ENCODE measurements at regions not wholly inside any gene's neighbourhood (a gene's known extent, or its start where the extent isn't known, plus 50 kb on each side); places are given as distances from the start of the nearest gene placed in this dataset.

DNA sequence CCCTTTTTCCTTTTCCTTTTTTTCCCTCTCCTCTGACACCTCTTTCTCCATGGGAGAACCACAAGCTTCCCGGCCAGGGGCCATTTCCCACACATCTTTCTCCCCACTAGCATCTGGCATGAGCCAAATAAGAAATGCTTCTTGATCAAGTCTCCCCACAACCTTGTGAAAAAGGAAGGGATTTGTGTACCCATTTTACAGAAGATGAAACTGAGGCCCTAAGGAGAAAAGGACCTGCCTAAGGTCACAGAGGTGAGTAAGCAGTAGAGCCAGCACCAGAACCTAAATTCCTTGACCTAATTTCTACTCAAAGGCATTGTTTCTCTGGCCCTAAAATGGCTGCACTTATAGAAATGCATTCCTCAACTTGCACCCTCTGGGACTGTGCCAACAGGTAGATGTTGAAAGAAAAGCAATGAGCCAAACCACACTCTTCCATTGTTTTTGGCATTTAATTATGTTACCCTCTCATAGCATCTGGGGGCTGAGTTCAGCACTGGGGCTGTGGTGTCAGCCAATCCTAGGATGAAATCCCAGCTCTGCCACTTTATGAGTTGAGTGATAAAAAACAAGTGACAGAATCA is 81.7 kb upstream of the TLE3 start:
- Histone ChIP-seq H3K36me3 (ENCODE audit: control insufficient read depth in 2 of 4, insufficient read depth in 4 of 4, low read length in 3 of 4) (no peaks in the 10 kb centered on the region), H3K18ac (ENCODE audit: extremely low read depth, low read length) (no peak overlapping the region), H3K4me2 (ENCODE audit: insufficient read depth in 1 of 2, low read depth in 2 of 2, low read length in 2 of 2) (no peak overlapping the region), H3K79me1 (ENCODE audit: low read depth, low read length) (no peaks in the 10 kb centered on the region), H2AK5ac (ENCODE audit: low read depth, low read length) (no peak overlapping the region), H3K14ac (ENCODE audit: insufficient read length) (no peak overlapping the region), H3K79me2 (ENCODE audit: control insufficient read depth in 1 of 2, insufficient read depth in 2 of 2, low read length in 2 of 2) (no peaks in the 10 kb centered on the region), H4K91ac (replicated peaks; ENCODE audit: insufficient read length, low read length) (no peak overlapping the region), H4K20me1 (replicated peaks in 1 of 2; ENCODE audit: control insufficient read depth in 1 of 2, insufficient read depth in 2 of 2, low read length in 2 of 2) (no peaks in the 10 kb centered on the region), H3K4me1 (replicated peaks in 1 of 4; ENCODE audit: control insufficient read depth in 3 of 4, insufficient read depth in 4 of 4, low read length in 3 of 4) (peaks cover 0 to 4% (median 2%) of the 10 kb centered on the region in 4 experiments; a peak in 3 of 7 replicates), H3K27me3 (replicated peaks in 1 of 4; ENCODE audit: control insufficient read depth in 3 of 4, extremely low read depth in 1 of 4, insufficient read depth in 3 of 4, low read length in 3 of 4) (no peaks in the 10 kb centered on the region), H2BK5ac (ENCODE audit: low read depth, low read length) (no peak overlapping the region), H3K56ac (replicated peaks; ENCODE audit: insufficient read length, low read depth, low read length) (no peak overlapping the region), H3K4ac (replicated peaks; ENCODE audit: insufficient read length, low read depth, low read length) (no peak overlapping the region), H3K4me3 (ENCODE audit: extremely low read depth in 1 of 4, insufficient read depth in 2 of 4, low read depth in 3 of 4, low read length in 4 of 4) (no peak overlapping the region), H3K9ac (replicated peaks in 1 of 4; ENCODE audit: extremely low read depth in 1 of 4, low read depth in 3 of 4, low read length in 3 of 4) (no peak overlapping the region), H2BK20ac (ENCODE audit: low read length) (no peak overlapping the region), H4K8ac (ENCODE audit: extremely low read depth, insufficient read depth, low read length) (no peak overlapping the region), H2BK15ac (ENCODE audit: low read length) (no peak overlapping the region), H3K9me3 (ENCODE audit: insufficient read depth in 2 of 2, low read depth in 1 of 2, low read length in 1 of 2) (no peaks in the 10 kb centered on the region), H2BK12ac (ENCODE audit: low read depth, low read length) (no peak overlapping the region), H2AFZ (ENCODE audit: low read length) (no peak overlapping the region), H3K23me2 (ENCODE audit: low read depth, low read length) (no peaks in the 10 kb centered on the region), H3K23ac (ENCODE audit: insufficient read length) (no peak overlapping the region), H4K5ac (ENCODE audit: insufficient read length, low read depth, low read length) (no peak overlapping the region), H3K27ac (ENCODE audit: low read depth, low read length) (no peak overlapping the region), H2BK120ac (replicated peaks; ENCODE audit: low read depth, low read length) (no peak overlapping the region)
- ChIA-PET CTCF (ENCODE audit: partially characterized antibody) (interaction anchor here (0.6 to 3.2 kb wide), 4 partner anchors 8 to 25 kb away, joined by 3 to 15 read pairs (median 4); no protein-coding TSS in a partner anchor), POLR2A (ENCODE audit: partially characterized antibody) (no interaction called here)
- DNase-seq (ENCODE audit: low read depth in 1 of 2, low spot score in 2 of 2) (no peak), FAIRE-seq (no peak)
- TF ChIP-seq SIX5 (IDR thresholded peaks at IDR 0.05; ENCODE audit: low read depth, low read length), result no peak
- 0 out of 2 replicates have a peak, but pooled peaks have one; percentile 40 for TF ChIP-seq KDM1A (IDR thresholded peaks at IDR 0.05; ENCODE audit: borderline replicate concordance, low read length)
- 100% methylated on average over 1 of the region's 1 CpG; no CpG with 5 or more reads in 1 of the 2 experiments for WGBS, 2 experiments (ENCODE audit: extremely low coverage in 1 of 2, insufficient coverage in 1 of 2, insufficient read length in 1 of 2, insufficient replicate concordance in 2 of 2, low coverage in 1 of 2, low lambda C conversion rate in 2 of 2, missing lambda C conversion rate in 1 of 2)

All from H1 (cell line).